HUES6 (cell line): ENCODE measurements at regions not wholly inside any gene's neighbourhood (a gene's known extent, or its start where the extent isn't known, plus 50 kb on each side); places are given as distances from the start of the nearest gene placed in this dataset.

Source experiments
- H3K27ac ChIP-seq: 2 replicates; pipeline ENCODE4 v1.7.0; 2013; ENCODE audit warnings: low read depth, mild to moderate bottlenecking, low read length, inconsistent platforms
- H3K27me3 ChIP-seq: 2 replicates; pipeline ENCODE4 v1.6.1; 2013; ENCODE audit warnings: low read length; ENCODE audit not compliant: control insufficient read depth, insufficient read depth
- H3K36me3 ChIP-seq: 2 replicates; pipeline ENCODE4 v1.6.1; 2013; ENCODE audit warnings: low read length; ENCODE audit not compliant: control insufficient read depth, insufficient read depth
- H3K4me1 ChIP-seq: 2 replicates; pipeline ENCODE4 v1.6.1; 2013; ENCODE audit warnings: low read length; ENCODE audit not compliant: control insufficient read depth, insufficient read depth
- H3K4me3 ChIP-seq: 2 replicates; pipeline ENCODE4 v1.5.1; 2013; ENCODE audit warnings: low read depth, low read length
- H3K9ac ChIP-seq: one replicate; pipeline ENCODE4 v1.6.1; 2013; ENCODE audit warnings: mild to moderate bottlenecking, low read length
- H3K9me3 ChIP-seq: 2 replicates; pipeline ENCODE4 v1.6.1; 2013; ENCODE audit warnings: low read depth, low read length; ENCODE audit not compliant: control insufficient read depth, insufficient read depth

DNA sequence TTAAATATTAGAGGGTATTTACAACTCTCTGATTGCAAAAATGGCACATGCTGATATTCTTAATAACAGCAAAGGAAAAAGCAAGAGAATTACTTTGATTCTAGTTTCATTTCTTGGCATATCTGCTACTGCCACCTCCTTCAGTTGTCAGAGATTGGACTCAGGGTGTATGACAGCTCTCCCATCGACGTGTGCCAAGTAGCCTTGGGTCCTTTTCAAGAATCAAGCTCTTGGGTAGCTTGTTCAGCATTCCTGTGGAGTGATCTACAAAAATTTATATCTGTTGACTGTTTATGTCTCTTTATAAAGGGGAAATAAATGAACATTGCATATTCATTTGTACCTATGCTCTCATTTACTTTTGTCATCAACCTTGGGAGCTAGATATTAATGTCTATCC lies 315.6 kb downstream of the PRR16 start:
- Histone ChIP-seq H3K27me3 (no peaks in the 10 kb centered on the region), H3K27ac (no peak overlapping the region), H3K36me3 (no peaks in the 10 kb centered on the region), H3K9me3 (no peaks in the 10 kb centered on the region), H3K4me3 (no peak overlapping the region), H3K9ac (no peak overlapping the region), H3K4me1 (no peaks in the 10 kb centered on the region)

DNA sequence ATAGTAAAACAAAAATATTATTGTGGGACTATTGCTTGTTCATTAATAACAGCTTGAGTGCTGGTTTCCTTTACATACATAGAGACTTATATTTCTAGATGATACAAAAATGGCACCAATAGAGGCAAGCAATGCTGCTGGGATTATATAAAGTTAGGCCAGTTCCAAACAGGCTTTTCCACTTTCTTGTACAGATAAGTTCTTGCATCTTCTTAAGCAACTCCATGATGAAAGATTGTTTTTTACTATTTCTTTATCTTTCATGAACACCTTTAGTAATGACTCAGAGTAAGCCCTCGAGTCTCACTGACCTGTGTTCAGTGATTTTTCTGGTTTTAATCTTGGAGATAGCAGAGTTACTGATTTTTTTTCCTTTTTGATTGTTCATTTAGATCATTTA lies 324.4 kb downstream of the PRR16 start:
- no peaks in the 10 kb centered on the region for H3K27me3 ChIP-seq
- H3K9me3 ChIP-seq, result no peaks in the 10 kb centered on the region
- no peak overlapping the region for H3K4me3 ChIP-seq
- H3K27ac ChIP-seq, result no peak overlapping the region
- no peaks in the 10 kb centered on the region for H3K4me1 ChIP-seq
- H3K9ac ChIP-seq, result no peak overlapping the region
- no peaks in the 10 kb centered on the region for H3K36me3 ChIP-seq

DNA sequence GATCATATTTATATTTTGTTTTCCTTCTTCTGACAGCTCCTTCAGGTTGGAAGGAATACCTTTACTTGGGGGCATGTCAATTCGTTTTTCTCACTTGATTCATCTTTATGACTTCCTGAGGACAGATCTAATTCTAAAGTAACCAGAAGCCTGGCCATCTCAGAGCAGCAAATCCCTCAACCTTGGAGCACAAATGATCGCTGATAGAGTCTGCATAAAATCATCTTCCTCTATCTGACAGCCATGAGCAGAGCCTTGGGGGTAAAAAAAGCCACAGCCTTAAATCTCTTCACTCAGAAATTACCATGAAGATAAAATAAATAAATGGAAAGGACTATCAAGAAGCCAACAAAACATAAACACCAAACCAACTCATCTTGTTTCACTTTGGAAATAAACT lies 325.8 kb downstream of the PRR16 start:
- H3K4me1 ChIP-seq, result no peaks in the 10 kb centered on the region

DNA sequence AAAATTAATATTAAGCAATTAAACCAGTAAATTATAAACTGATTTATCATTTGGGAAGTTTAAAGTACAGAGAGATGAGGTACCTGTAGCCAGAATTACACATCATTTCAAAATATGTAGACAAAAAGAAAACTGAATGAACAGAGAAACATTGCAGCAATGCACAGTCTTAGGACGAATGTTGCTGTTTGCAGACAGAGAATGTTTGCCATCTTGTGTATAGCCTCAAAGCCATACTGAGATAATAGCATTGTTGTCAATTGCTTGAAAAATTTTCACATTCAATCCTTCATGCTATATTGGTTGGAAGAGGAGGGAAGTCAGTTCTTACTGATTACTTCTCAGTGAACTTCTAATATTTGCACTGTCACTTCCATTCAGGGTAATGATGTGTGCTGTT lies 326.2 kb downstream of the PRR16 start:
- Histone ChIP-seq H3K4me3 (no peak overlapping the region), H3K9me3 (no peaks in the 10 kb centered on the region), H3K27ac (no peak overlapping the region), H3K27me3 (no peaks in the 10 kb centered on the region), H3K4me1 (no peaks in the 10 kb centered on the region), H3K36me3 (no peaks in the 10 kb centered on the region), H3K9ac (no peak overlapping the region)

More for the DNA sequence above, 325.8 kb downstream of the PRR16 start:
- Histone ChIP-seq H3K27me3 (no peaks in the 10 kb centered on the region), H3K9ac (no peak overlapping the region), H3K36me3 (no peaks in the 10 kb centered on the region), H3K4me3 (no peak overlapping the region), H3K9me3 (no peaks in the 10 kb centered on the region), H3K27ac (no peak overlapping the region)

DNA sequence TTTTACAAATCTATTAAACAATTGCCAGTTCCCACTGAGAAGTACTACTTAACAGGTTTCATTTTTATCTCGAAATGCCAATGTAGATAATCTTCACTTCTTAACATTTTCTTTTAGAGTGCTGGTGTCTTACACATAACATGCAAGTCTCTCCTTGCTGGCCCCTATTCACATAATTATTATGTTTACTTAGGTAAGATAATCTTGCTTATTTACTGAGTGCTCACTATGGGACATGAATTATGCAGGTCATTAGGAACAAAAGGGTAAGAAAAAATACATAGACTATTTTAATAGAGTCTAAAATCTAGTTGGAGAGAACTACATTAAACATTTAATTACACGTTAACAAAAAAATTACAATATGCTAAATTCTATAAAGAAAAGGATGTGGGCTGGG lies 328.4 kb downstream of the PRR16 start:
- H3K36me3 ChIP-seq, result no peaks in the 10 kb centered on the region
- H3K4me3 ChIP-seq, result no peak overlapping the region
- no peaks in the 10 kb centered on the region for H3K27me3 ChIP-seq
- H3K9ac ChIP-seq, result no peak overlapping the region
- no peaks in the 10 kb centered on the region for H3K4me1 ChIP-seq
- H3K27ac ChIP-seq, result no peak overlapping the region
- H3K9me3 ChIP-seq, result no peaks in the 10 kb centered on the region

DNA sequence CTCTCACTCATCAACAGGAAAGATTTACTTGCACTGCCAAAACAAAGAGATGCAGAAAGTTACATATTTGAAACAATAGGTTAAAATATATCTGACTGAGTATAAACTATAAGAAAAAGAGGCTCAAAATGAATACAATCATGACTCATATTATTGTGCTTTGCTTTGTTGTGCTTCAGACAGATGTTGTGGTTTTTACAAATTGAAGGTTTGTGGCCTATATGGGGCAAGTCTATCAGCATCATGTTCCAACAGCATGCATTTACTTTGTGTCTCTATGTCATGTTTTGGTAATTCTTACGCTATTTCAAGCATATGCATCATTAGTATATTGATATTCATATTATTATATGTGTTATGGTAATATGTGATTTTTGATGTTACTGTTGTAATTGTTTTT lies 330.0 kb downstream of the PRR16 start:
- Histone ChIP-seq H3K27ac (no peak overlapping the region), H3K36me3 (no peaks in the 10 kb centered on the region), H3K4me1 (no peaks in the 10 kb centered on the region), H3K4me3 (no peak overlapping the region), H3K27me3 (no peaks in the 10 kb centered on the region), H3K9me3 (no peaks in the 10 kb centered on the region), H3K9ac (no peak overlapping the region)

DNA sequence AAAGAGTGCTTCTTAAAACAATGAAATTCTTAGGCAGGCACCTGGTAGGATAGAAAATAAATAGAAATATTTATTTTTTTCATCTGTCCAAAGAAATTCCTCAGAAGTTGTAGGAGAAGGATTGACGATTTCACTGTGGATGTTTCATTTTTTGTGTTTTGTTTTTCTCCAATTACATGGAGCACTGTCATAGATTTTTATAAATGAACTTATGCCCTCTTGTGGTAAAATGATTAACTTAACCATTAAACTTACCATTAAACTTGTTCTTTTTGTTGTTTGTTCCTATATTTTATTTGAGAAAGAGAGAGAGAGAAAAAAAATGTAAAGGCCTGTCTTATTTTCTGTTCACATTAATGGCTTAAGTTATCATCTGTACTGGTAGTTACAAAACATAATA lies 339.2 kb downstream of the PRR16 start:
- no peak overlapping the region for H3K9ac ChIP-seq
- H3K27me3 ChIP-seq, result no peaks in the 10 kb centered on the region
- H3K4me1 ChIP-seq, result peaks cover 15% of the 10 kb centered on the region
- no peaks in the 10 kb centered on the region for H3K9me3 ChIP-seq
- no peaks in the 10 kb centered on the region for H3K36me3 ChIP-seq
- no peak overlapping the region for H3K4me3 ChIP-seq
- no peak overlapping the region for H3K27ac ChIP-seq

DNA sequence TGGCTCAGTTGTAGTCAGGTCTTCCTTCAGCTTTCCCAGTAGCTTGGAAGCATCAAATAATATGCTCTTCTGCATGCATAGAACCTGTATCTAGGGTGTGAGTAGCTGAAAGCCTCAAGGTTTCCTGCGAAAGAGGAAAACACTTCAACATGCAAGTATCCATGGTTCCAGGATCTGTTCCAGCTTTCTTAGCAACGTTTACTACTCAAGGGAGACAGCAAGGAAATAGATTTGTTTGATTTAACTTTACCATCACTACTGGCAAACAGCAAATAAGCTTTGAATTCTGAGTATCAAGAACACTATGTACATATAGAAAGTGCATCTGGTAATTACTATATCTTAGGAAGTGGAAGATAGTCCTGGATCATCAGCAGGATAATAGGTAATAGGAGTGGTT lies 341.0 kb downstream of the PRR16 start:
- no peak overlapping the region for H3K4me3 ChIP-seq
- H3K4me1 ChIP-seq, result peaks cover 16% of the 10 kb centered on the region
- H3K9me3 ChIP-seq, result no peaks in the 10 kb centered on the region
- no peaks in the 10 kb centered on the region for H3K27me3 ChIP-seq
- H3K27ac ChIP-seq, result no peak overlapping the region
- H3K9ac ChIP-seq, result no peak overlapping the region
- H3K36me3 ChIP-seq, result no peaks in the 10 kb centered on the region

DNA sequence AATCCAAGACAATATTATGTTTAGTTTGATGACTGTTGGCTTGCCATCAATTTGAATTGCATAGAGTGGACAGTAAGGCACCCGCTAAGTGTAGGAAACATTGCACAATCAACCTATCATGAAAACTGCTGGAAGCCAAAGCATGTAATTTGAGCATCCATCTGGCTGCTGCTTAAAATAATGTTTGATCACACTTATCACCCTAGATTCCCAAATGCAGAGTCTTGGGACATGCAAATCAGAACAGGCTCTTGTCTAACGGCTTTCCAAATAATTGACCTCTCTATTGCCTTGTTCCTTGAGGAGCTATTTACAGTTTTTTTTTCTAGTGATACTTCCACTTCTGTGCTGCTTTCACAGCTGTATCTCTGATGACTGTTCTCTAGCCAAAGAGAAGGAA lies 342.1 kb downstream of the PRR16 start:
- Histone ChIP-seq H3K4me1 (peaks cover 16% of the 10 kb centered on the region), H3K27ac (no peak overlapping the region), H3K36me3 (no peaks in the 10 kb centered on the region), H3K27me3 (no peaks in the 10 kb centered on the region), H3K9me3 (no peaks in the 10 kb centered on the region), H3K4me3 (no peak overlapping the region), H3K9ac (no peak overlapping the region)

DNA sequence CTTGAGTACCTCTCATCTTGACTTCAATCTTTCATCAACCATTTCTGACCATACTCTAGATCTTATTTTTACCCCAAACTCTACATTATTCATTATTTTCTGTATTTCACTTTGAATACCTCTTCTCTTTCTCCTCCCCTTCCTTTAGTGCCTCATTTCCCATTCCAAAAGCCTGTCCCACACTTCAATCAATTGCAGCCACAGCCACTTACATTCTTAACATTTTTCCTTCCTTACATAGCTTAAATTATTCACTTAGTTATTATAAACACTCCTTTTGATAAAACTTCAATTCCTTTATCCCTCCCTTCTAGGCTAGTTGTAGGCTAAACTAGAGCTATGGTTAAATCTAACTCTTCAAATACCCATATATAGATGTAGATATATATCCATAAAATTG lies 344.0 kb downstream of the PRR16 start:
- Histone ChIP-seq H3K9me3 (no peaks in the 10 kb centered on the region), H3K27me3 (no peaks in the 10 kb centered on the region), H3K9ac (no peak overlapping the region), H3K4me1 (peaks cover 16% of the 10 kb centered on the region), H3K4me3 (no peak overlapping the region), H3K36me3 (no peaks in the 10 kb centered on the region), H3K27ac (no peak overlapping the region)

DNA sequence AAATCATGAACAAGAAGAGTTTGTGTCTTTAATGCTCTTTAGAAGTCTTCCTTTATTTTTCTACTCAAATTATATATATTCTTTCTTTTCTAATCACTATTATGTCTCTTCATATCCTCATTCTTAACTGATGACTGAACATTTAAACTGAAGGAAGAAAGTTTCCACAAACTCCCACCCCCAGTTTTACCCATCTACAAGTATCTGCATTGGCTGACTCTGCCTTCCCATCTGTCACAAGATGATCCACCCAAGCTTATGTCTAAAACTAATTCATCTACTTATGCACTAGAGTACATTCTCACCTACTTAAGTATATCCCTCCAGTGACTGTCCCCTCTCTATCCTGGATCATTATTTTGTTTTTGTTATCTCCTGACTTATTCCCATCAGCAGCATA lies 344.5 kb downstream of the PRR16 start:
- Histone ChIP-seq H3K4me3 (no peak overlapping the region), H3K27me3 (no peaks in the 10 kb centered on the region), H3K4me1 (peaks cover 16% of the 10 kb centered on the region), H3K9me3 (no peaks in the 10 kb centered on the region), H3K36me3 (no peaks in the 10 kb centered on the region), H3K27ac (no peak overlapping the region), H3K9ac (no peak overlapping the region)

DNA sequence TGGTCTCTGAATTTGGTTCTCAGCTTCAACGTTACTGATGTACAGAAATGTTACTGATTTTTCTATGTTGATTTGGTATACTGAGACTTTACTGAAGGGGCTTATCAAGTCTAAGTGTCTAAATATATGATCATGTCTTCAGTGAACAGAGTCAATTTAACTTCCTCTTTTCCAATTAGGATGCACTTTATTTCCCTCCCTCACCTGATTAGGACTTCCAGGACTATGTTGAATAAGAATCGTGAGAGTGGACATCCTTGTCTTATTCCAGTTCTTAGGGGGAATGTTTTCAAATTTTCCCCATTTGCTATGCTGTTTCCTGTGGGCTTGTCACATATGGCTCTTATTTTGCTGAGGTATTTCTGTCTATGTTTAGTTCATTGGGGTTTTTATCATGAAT lies 349.5 kb downstream of the PRR16 start:
- H3K4me1 ChIP-seq, result no peaks in the 10 kb centered on the region
- no peak overlapping the region for H3K9ac ChIP-seq
- no peak overlapping the region for H3K4me3 ChIP-seq
- H3K9me3 ChIP-seq, result peaks cover 8% of the 10 kb centered on the region
- H3K27ac ChIP-seq, result no peak overlapping the region
- H3K36me3 ChIP-seq, result no peaks in the 10 kb centered on the region
- no peaks in the 10 kb centered on the region for H3K27me3 ChIP-seq
